Superior temporal gyrus (tissue), 1 donor: ENCODE measurements at regions not wholly inside any gene's neighbourhood (a gene's known extent, or its start where the extent isn't known, plus 50 kb on each side); places are given as distances from the start of the nearest gene placed in this dataset.

Experiments
- DNase-seq: peaks from one replicate; pipeline ENCODE4 v3.0.0-alpha.2; 2016; ENCODE audit errors: extremely low spot score

GRCh38 chr1:29541631-29542030 lies 305.3 kb downstream of the PTPRU start:
- no peak for DNase-seq

GRCh38 chr1:29540801-29541357 lies 304.6 kb downstream of the PTPRU start:
- DNase-seq: no peak

- DNase-seq: no peak
These were observed 303.6 kb downstream of the PTPRU start for GRCh38 chr1:29539971-29540370.

GRCh38 chr1:29538586-29538985 lies 302.3 kb downstream of the PTPRU start:
- no peak for DNase-seq

- DNase-seq: no peak
These were observed 296.4 kb downstream of the PTPRU start for GRCh38 chr1:29532751-29533150.

- no peak for DNase-seq
These were observed 296.0 kb downstream of the PTPRU start for GRCh38 chr1:29532285-29532684.

GRCh38 chr1:29531596-29531995 lies 295.3 kb downstream of the PTPRU start:
- no peak for DNase-seq

- DNase-seq: no peak
These were observed 293.5 kb downstream of the PTPRU start for GRCh38 chr1:29529677-29530278.

GRCh38 chr1:29527314-29528004 lies 291.1 kb downstream of the PTPRU start:
- no peak for DNase-seq

GRCh38 chr1:29525941-29526340 lies 289.6 kb downstream of the PTPRU start:
- no peak for DNase-seq

- DNase-seq: no peak
These were observed 288.2 kb downstream of the PTPRU start for GRCh38 chr1:29524285-29525065.

- no peak for DNase-seq
These were observed 287.3 kb downstream of the PTPRU start for GRCh38 chr1:29523576-29523975.

- no peak for DNase-seq
These were observed 286.8 kb downstream of the PTPRU start for GRCh38 chr1:29523136-29523535.

- DNase-seq: no peak
These were observed 285.7 kb downstream of the PTPRU start for GRCh38 chr1:29521811-29522580.

- DNase-seq: no peak
These were observed 285.1 kb downstream of the PTPRU start for GRCh38 chr1:29521438-29521715.

- no peak for DNase-seq
These were observed 284.5 kb downstream of the PTPRU start for GRCh38 chr1:29520571-29521437.

GRCh38 chr1:29519788-29520110 lies 283.4 kb downstream of the PTPRU start:
- DNase-seq: no peak

- no peak for DNase-seq
These were observed 282.9 kb downstream of the PTPRU start for GRCh38 chr1:29519108-29519787.

- DNase-seq: no peak
These were observed 282.0 kb downstream of the PTPRU start for GRCh38 chr1:29518183-29518835.
